ENCODE measurements at regions not wholly inside any gene's neighbourhood (a gene's known extent, or its start where the extent isn't known, plus 50 kb on each side); places are given as distances from the start of the nearest gene placed in this dataset.

DNA sequence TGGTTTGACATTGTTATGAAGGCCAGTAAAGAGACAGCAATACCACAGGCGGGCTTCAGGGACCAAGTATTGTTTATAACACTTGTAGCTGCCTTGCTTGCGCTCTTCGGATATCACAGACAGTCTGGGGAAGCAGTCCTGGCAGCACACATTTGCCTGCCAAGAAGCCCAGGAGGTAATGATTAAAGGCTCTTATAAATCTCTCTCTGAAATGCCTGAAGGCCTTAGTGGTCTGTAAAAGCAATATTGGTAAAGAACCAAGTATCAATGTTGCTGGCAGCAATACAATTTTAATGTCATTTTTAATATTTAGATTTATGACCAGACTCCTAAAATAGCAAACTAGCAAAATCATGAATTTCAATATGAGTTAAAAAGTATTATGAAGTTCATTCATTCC, 1312.4 kb downstream of the PCDH9 start:
- 83 to 84% methylated on average over 3 of the region's 3 CpGs for WGBS, 2 donors
- Histone ChIP-seq H3K36me3 (no peaks in the 10 kb centered on the region), H3K4me3 (replicated peaks in 1 of 3) (no peak overlapping the region), H3K4me1 (no peaks in the 10 kb centered on the region), H3K27ac (no peak overlapping the region), H3K9me3 (no peaks in the 10 kb centered on the region), H3K27me3 (no peaks in the 10 kb centered on the region)
- DNase-seq, result no peak
- intact Hi-C loops (cut with DNase I), result no loop called here
- TF ChIP-seq, protein P1, sequence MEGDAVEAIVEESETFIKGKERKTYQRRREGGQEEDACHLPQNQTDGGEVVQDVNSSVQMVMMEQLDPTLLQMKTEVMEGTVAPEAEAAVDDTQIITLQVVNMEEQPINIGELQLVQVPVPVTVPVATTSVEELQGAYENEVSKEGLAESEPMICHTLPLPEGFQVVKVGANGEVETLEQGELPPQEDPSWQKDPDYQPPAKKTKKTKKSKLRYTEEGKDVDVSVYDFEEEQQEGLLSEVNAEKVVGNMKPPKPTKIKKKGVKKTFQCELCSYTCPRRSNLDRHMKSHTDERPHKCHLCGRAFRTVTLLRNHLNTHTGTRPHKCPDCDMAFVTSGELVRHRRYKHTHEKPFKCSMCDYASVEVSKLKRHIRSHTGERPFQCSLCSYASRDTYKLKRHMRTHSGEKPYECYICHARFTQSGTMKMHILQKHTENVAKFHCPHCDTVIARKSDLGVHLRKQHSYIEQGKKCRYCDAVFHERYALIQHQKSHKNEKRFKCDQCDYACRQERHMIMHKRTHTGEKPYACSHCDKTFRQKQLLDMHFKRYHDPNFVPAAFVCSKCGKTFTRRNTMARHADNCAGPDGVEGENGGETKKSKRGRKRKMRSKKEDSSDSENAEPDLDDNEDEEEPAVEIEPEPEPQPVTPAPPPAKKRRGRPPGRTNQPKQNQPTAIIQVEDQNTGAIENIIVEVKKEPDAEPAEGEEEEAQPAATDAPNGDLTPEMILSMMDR (IDR thresholded peaks at IDR 0.05), result no peak
- no peak for TF ChIP-seq POLR2A (IDR thresholded peaks at IDR 0.05)

- Histone ChIP-seq H3K27ac (no peak overlapping the region), H3K36me3 (no peaks in the 10 kb centered on the region), H3K4me1 (no peaks in the 10 kb centered on the region), H3K27me3 (no peaks in the 10 kb centered on the region), H3K4me3 (replicated peaks in 1 of 3) (no peak overlapping the region), H3K9me3 (no peaks in the 10 kb centered on the region)
- 92 to 98% methylated on average over 1 of the region's 1 CpG for WGBS, 2 donors
- no peak for TF ChIP-seq POLR2A (IDR thresholded peaks at IDR 0.05)
- TF ChIP-seq, protein P1 (IDR thresholded peaks at IDR 0.05), result no peak
- intact Hi-C loops (cut with DNase I), result no loop called here
- no peak for DNase-seq
Observed at GRCh38 chr13:65915195-65915594, 1314.9 kb downstream of the PCDH9 start.

GRCh38 chr13:65914716-65915115, 1315.4 kb downstream of the PCDH9 start:
- DNase-seq, result no peak
- no peaks in the 10 kb centered on the region for H3K9me3 ChIP-seq
- no peak overlapping the region for H3K4me3 ChIP-seq (replicated peaks in 1 of 3)
- WGBS, 2 donors, result 91 to 94% methylated on average over 1 of the region's 1 CpG
- intact Hi-C loops (cut with DNase I), result no loop called here
- TF ChIP-seq, protein P1 (IDR thresholded peaks at IDR 0.05), result no peak
- TF ChIP-seq POLR2A (IDR thresholded peaks at IDR 0.05), result no peak
- H3K36me3 ChIP-seq, result no peaks in the 10 kb centered on the region
- no peak overlapping the region for H3K27ac ChIP-seq
- no peaks in the 10 kb centered on the region for H3K4me1 ChIP-seq
- H3K27me3 ChIP-seq, result no peaks in the 10 kb centered on the region

GRCh38 chr13:65913173-65913572, 1317.0 kb downstream of the PCDH9 start:
- TF ChIP-seq POLR2A (IDR thresholded peaks at IDR 0.05), result no peak
- TF ChIP-seq, protein P1 (IDR thresholded peaks at IDR 0.05), result no peak
- Histone ChIP-seq H3K4me3 (replicated peaks in 1 of 3) (no peak overlapping the region), H3K27ac (no peak overlapping the region), H3K36me3 (no peaks in the 10 kb centered on the region), H3K4me1 (no peaks in the 10 kb centered on the region), H3K9me3 (no peaks in the 10 kb centered on the region), H3K27me3 (no peaks in the 10 kb centered on the region)
- intact Hi-C loops (cut with DNase I), result no loop called here
- 50 to 67% methylated on average over 2 of the region's 2 CpGs for WGBS, 2 donors
- no peak for DNase-seq

DNA sequence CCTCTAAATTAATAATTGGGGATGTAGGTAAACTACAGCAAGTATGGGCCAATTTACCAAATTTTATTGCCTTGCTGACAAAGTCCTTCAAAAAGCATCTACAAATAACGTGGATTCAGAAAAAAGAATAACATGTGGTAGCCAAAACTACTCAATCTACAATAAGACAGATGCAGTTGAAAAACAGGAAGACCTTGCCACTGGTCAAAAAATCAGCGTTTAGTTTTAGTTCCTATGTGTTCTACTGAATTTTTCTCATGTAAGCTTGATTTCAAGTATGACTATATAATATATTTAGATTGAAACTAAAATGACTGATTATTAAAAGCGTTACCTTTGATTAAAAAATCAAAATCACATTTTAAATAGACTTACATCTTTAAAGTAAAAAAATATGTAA, 1317.6 kb downstream of the PCDH9 start:
- DNase-seq, result no peak
- Histone ChIP-seq H3K27ac (no peak overlapping the region), H3K36me3 (no peaks in the 10 kb centered on the region), H3K4me1 (no peaks in the 10 kb centered on the region), H3K27me3 (no peaks in the 10 kb centered on the region), H3K4me3 (replicated peaks in 1 of 3) (no peak overlapping the region), H3K9me3 (no peaks in the 10 kb centered on the region)
- 68 to 75% methylated on average over 3 of the region's 3 CpGs for WGBS, 2 donors
- intact Hi-C loops (cut with DNase I), result no loop called here
- TF ChIP-seq, protein P1 (IDR thresholded peaks at IDR 0.05), result no peak
- no peak for TF ChIP-seq POLR2A (IDR thresholded peaks at IDR 0.05)
